GM23338 (cell line): ENCODE measurements at regions not wholly inside any gene's neighbourhood (a gene's known extent, or its start where the extent isn't known, plus 50 kb on each side); places are given as distances from the start of the nearest gene placed in this dataset.

Source experiments
- ATAC-seq: fragments of 200-7000 bp; cut with Tn5 transposase; 3 replicates; pipeline ENCODE4 v1.9.1; 2020
- DNase-seq: peaks from one replicate; pipeline ENCODE4 v3.0.0-alpha.2; 2015; ENCODE audit warnings: low spot score
- H2AFZ ChIP-seq: fragments of 200-600 bp; sonication (generic); 2 replicates; pipeline ENCODE4 v1.8.0; 2016; ENCODE audit warnings: antibody characterized with exemption, mild to moderate bottlenecking, moderate library complexity
- H3F3A ChIP-seq: fragments of 200-600 bp; sonication (generic); replicated peaks from 2 replicates; pipeline ENCODE4 v1.8.0; 2017; ENCODE audit warnings: antibody characterized with exemption, mixed run types, low read depth
- H3K27ac ChIP-seq: fragments of 200-600 bp; sonication (generic); 2 replicates; pipeline ENCODE4 v1.6.1; 2016; ENCODE audit warnings: low read depth
- H3K27me3 ChIP-seq: fragments of 200-600 bp; sonication (generic); 2 replicates; pipeline ENCODE4 v1.8.0; 2016; ENCODE audit warnings: mild to moderate bottlenecking, mixed run types, moderate library complexity; ENCODE audit not compliant: insufficient read depth
- H3K36me3 ChIP-seq: fragments of 200-600 bp; sonication (generic); 2 replicates; pipeline ENCODE4 v1.8.0; 2016; ENCODE audit warnings: mild to moderate bottlenecking; ENCODE audit not compliant: insufficient read depth
- H3K4me1 ChIP-seq: fragments of 200-600 bp; sonication (generic); 2 replicates; pipeline ENCODE4 v1.8.0; 2016; ENCODE audit warnings: mild to moderate bottlenecking, moderate library complexity; ENCODE audit not compliant: insufficient read depth
- H3K4me2 ChIP-seq: fragments of 200-600 bp; sonication (generic); 2 replicates; pipeline ENCODE4 v1.7.1; 2017; ENCODE audit warnings: mixed run types
- H3K4me3 ChIP-seq: fragments of 200-600 bp; sonication (generic); 2 replicates; pipeline ENCODE4 v1.6.1; 2016; ENCODE audit warnings: mixed run types
- H3K79me2 ChIP-seq: fragments of 200-600 bp; sonication (generic); replicated peaks from 2 replicates; pipeline ENCODE4 v1.8.0; 2017; ENCODE audit warnings: mild to moderate bottlenecking; ENCODE audit not compliant: insufficient read depth
- H3K9me2 ChIP-seq: fragments of 200-600 bp; sonication (generic); 2 replicates; pipeline ENCODE4 v1.8.0; 2017; ENCODE audit not compliant: insufficient read depth
- H4K20me1 ChIP-seq: fragments of 200-600 bp; sonication (generic); replicated peaks from 2 replicates; pipeline ENCODE4 v1.8.0; 2017; ENCODE audit warnings: mild to moderate bottlenecking; ENCODE audit not compliant: insufficient read depth
- H3K27ac Mint-ChIP-seq: 2 replicates; pipeline ENCODE4 v1.8.0; 2020; ENCODE audit warnings: inconsistent platforms, mild to moderate bottlenecking, moderate library complexity, mixed read lengths
- H3K27me3 Mint-ChIP-seq: 3 replicates; pipeline ENCODE4 v1.8.0; 2022; ENCODE audit warnings: low read depth, mild to moderate bottlenecking, moderate library complexity, mixed read lengths, inconsistent platforms; ENCODE audit not compliant: insufficient read depth, poor library complexity
- H3K36me3 Mint-ChIP-seq: 3 replicates; pipeline ENCODE4 v1.8.0; 2021; ENCODE audit warnings: low read depth, mild to moderate bottlenecking, inconsistent platforms, moderate library complexity, mixed read lengths
- H3K4me1 Mint-ChIP-seq: 3 replicates; pipeline ENCODE4 v1.8.0; 2020; ENCODE audit warnings: mild to moderate bottlenecking, inconsistent platforms, mixed read lengths
- H3K4me3 Mint-ChIP-seq: 3 replicates; pipeline ENCODE4 v1.8.0; 2021; ENCODE audit warnings: moderate library complexity, mild to moderate bottlenecking, inconsistent platforms, mixed read lengths
- H3K9me3 Mint-ChIP-seq: 3 replicates; pipeline ENCODE4 v1.8.0; 2020; ENCODE audit warnings: moderate library complexity, mild to moderate bottlenecking, inconsistent platforms, mixed read lengths
- CREB1 ChIP-seq: fragments of 250-450 bp; sonication (Bioruptor Pico); IDR thresholded peaks from 2 replicates; pipeline ENCODE4 v1.5.0; 2020; ENCODE audit warnings: low read depth, mild to moderate bottlenecking, moderate library complexity
- CTCF ChIP-seq, 2 experiments: fragments of 200-600 bp in 1 of 2; sonication (generic) in 1 of 2; conservative IDR thresholded peaks; 2 replicates each; pipeline versions ENCODE4 v1.5.1 to v1.6.1; 2016 to 2017; ENCODE audit warnings: antibody characterized with exemption in 2 of 2, low read depth in 2 of 2, mild to moderate bottlenecking in 2 of 2, moderate library complexity in 1 of 2
- ETS1 ChIP-seq: IDR thresholded peaks from 2 replicates; pipeline ENCODE4 v1.6.1; 2016; ENCODE audit warnings: antibody characterized with exemption
- EZH2 ChIP-seq: fragments of 200-600 bp; sonication (generic); IDR thresholded peaks from one replicate; pipeline ENCODE4 v1.8.0; 2017; ENCODE audit warnings: antibody characterized with exemption, mild to moderate bottlenecking, low read depth; ENCODE audit not compliant: unreplicated experiment
- EZH2phosphoT487 ChIP-seq: fragments of 200-600 bp; sonication (generic); IDR thresholded peaks from one replicate; pipeline ENCODE4 v1.8.1; 2018; ENCODE audit warnings: antibody characterized with exemption; ENCODE audit not compliant: unreplicated experiment
- JUNB ChIP-seq: IDR thresholded peaks from one replicate; pipeline ENCODE4 v1.6.1; 2016; ENCODE audit warnings: antibody characterized with exemption; ENCODE audit not compliant: unreplicated experiment
- NANOG ChIP-seq: IDR thresholded peaks from 2 replicates; pipeline ENCODE4 v1.6.1; 2016; ENCODE audit warnings: antibody characterized with exemption, borderline replicate concordance
- REST ChIP-seq: IDR thresholded peaks from one replicate; pipeline ENCODE4 v1.6.1; 2018; ENCODE audit warnings: antibody characterized with exemption; ENCODE audit not compliant: unreplicated experiment
- STAT1 ChIP-seq: IDR thresholded peaks from one replicate; pipeline ENCODE4 v1.6.1; 2016; ENCODE audit warnings: antibody characterized with exemption; ENCODE audit not compliant: unreplicated experiment
- ZNF114 ChIP-seq: fragments of 250-450 bp; sonication (Bioruptor Pico); IDR thresholded peaks from 2 replicates; pipeline ENCODE4 v1.5.0; 2020; ENCODE audit warnings: mild to moderate bottlenecking, moderate library complexity
- ZNF331 ChIP-seq: fragments of 250-450 bp; sonication (Bioruptor Pico); IDR thresholded peaks from 2 replicates; pipeline ENCODE4 v1.5.0; 2020; ENCODE audit warnings: low read depth, mild to moderate bottlenecking, moderate library complexity

GRCh38 chr4:138646383-138646782 lies 369.2 kb upstream of the NOCT start:
- Mint-ChIP-seq H3K4me1 (peaks cover 33% of the 10 kb centered on the region), H3K9me3 (no peaks in the 10 kb centered on the region), H3K36me3 (peaks cover 7% of the 10 kb centered on the region; the same call in 2 of the 3 replicates), H3K27me3 (no peaks in the 10 kb centered on the region), H3K4me3 (no peak overlapping the region), H3K27ac (no peak overlapping the region)
- ATAC-seq (no peak), DNase-seq (no peak)
- no peak for TF ChIP-seq STAT1
- TF ChIP-seq CTCF (conservative IDR thresholded peaks at IDR 0.05; ENCODE audit: low read depth in 2 of 2), result no peak
- no peak for TF ChIP-seq EZH2phosphoT487
- no peak for TF ChIP-seq JUNB
- no peak for TF ChIP-seq CREB1 (CRISPR knock-in tag)
- no peak for TF ChIP-seq ZNF331 (CRISPR knock-in tag)
- TF ChIP-seq REST, result no peak
- TF ChIP-seq EZH2, result no peak
- TF ChIP-seq ETS1, result no peak
- no peak for TF ChIP-seq ZNF114 (CRISPR knock-in tag)
- no peak for TF ChIP-seq NANOG
- Histone ChIP-seq H3K36me3 (no peaks in the 10 kb centered on the region), H3K27me3 (no peaks in the 10 kb centered on the region), H3K4me1 (peaks cover 11% of the 10 kb centered on the region), H3K4me3 (no peak overlapping the region), H3K9me2 (peaks cover 19% of the 10 kb centered on the region), H3K4me2 (no peak overlapping the region), H2AFZ (no peak overlapping the region), H3K79me2 (no peaks in the 10 kb centered on the region), H3K27ac (no peak overlapping the region), H3F3A (no peaks in the 10 kb centered on the region), H4K20me1 (no peaks in the 10 kb centered on the region)
